DMS 273 treated with DMSO at 0.1 percent for 48 hours (cell line): ENCODE measurements at regions not wholly inside any gene's neighbourhood (a gene's known extent, or its start where the extent isn't known, plus 50 kb on each side); places are given as distances from the start of the nearest gene placed in this dataset.
"Not testable (repeated sequence)": the region's sequence is repeated elsewhere in the genome, so short reads cannot be mapped to it uniquely, and the experiment has no call there.

ENCODE experiments used
- DNase-seq: peaks from one replicate; lab custom pipeline; 2025; lab: John Stamatoyannopoulos, UW

GRCh38 chr4:165767671-165768070, 105.4 kb upstream of the TLL1 start:
- no peak for DNase-seq

DNA sequence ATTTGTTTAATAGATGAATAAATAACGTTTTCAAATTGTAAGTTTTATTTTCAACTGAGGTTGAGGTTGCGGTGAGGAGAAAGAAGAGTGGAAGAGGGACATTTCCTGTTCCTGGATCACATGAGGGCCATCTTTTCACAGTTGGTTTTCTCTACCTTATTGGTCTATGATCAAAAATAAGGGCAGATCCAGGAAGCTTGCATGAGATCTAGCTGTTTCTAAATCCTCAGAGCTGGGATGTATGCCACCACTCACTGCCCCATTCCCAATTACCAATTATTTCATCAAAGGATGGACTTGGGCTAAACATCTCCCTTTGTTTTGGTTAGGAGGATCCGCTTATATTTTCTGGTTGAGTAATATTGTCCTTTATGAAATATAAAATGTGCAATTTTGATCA, 104.8 kb upstream of the TLL1 start:
- DNase-seq = no peak

DNA sequence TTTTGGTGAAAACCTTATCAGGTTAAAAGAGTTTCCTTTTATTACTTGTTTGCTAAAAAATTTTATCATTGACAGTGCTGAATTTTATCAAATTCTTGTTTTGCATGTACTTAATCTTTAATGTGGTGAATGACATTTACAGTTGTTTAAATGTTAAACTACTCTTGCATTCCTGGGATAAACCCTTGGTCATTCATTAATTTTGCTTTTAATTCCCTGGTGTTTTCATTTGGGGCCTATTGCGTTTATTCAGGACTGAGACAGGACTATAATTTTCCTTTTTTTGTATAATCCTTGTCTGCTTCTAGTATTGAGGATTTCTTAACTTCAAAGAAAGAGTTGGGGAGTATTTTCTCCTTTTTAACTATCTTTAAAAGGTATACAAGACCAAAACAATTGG, 98.7 kb upstream of the TLL1 start:
- DNase-seq = no peak

GRCh38 chr4:165779950-165780670, 92.9 kb upstream of the TLL1 start:
- no peak for DNase-seq

GRCh38 chr4:165780735-165781134, 92.3 kb upstream of the TLL1 start:
- no peak for DNase-seq

GRCh38 chr4:165782623-165783022, 90.4 kb upstream of the TLL1 start:
- DNase-seq = no peak

- no peak for DNase-seq
Measured at GRCh38 chr4:165783626-165784025, 89.4 kb upstream of the TLL1 start.

GRCh38 chr4:165784672-165785071, 88.4 kb upstream of the TLL1 start:
- no peak for DNase-seq

DNA sequence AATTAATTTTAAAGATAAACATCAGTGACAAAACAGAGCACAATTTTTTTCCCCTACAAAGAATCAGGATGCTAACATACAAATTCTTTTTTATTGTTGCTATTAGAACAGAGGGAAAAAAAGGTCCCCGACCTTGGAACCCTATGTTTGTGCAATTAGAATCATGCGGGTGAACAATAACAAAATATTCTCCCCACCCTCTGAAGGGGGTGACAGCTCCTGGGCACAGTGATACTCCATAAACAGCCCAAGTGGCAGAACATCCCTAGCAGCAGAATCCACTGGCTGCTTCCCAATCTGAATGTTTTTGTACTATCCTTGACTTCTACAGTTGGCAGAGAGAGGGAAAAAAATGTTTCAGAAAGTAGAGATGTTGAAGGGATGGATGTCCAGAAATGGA, 87.7 kb upstream of the TLL1 start:
- DNase-seq = no peak

DNA sequence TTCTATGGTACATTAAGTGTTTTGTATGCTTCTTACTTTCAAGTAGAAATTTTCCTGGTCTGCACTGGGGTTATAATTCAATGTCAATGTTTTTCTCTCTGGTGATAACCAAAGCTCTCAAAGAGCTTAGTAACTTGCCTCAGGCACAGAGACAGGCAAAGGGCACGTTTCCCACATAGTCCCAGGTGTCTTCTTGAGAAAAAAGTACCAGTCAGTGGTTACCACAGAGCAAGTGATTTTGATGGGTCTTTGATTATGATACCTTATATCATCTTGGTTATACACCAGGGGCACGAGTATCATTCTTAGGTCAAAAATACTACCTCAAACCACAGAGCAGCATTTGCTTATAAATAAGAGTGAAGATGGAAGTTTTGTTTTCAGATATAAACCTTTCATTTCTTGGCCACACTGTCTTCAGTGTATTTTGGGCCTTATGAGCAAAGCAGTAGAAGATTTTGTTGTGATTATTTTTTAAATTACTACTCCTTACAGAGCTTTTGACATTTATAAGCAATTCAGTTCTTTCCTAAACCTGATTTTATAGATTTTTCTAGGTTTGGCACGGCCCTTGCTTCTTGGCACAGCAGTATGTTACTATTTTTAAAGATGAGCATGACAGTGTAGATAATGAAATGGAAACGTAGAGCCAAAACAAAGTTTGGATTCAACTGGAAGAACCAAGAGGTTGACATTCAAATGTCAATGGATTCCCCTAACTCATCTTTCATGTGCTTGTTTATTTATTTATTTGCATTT, 85.3 kb upstream of the TLL1 start:
- DNase-seq = no peak

DNA sequence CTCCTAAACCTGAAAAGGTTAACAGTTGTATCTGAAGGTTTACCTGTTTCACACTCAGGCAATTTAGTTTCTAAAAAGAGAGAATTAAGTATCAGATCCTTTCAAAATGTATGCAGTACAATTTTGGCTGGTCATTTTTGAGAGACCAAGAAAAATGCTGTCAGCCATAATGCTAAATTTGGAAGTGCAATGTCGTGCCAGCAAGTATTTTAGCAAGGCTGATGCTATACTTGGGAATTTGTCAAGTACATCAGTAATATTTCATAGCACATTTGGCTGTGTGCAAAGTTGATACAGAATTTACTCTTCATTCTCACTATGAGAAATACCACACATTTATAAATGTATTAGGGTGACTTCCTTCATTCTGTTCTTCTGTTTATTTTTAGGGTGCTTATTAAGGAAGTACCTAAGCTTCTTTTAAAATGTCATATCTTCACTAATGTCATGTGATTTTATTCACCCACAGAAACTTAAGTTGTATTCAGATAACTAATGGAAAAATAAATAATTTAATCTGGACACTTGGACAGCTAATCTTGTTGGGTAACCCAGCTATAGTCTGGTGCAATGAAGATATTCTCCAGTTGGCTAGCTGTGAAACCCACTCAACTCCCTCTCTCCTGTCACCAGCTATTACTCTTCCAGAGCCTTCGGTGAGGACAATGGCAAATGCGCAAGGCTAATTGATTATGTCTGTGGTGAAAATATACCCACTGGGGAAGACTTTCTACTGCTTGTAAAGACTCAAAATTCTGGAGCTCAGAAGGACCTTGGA, 84.2 kb upstream of the TLL1 start:
- DNase-seq = no peak

DNA sequence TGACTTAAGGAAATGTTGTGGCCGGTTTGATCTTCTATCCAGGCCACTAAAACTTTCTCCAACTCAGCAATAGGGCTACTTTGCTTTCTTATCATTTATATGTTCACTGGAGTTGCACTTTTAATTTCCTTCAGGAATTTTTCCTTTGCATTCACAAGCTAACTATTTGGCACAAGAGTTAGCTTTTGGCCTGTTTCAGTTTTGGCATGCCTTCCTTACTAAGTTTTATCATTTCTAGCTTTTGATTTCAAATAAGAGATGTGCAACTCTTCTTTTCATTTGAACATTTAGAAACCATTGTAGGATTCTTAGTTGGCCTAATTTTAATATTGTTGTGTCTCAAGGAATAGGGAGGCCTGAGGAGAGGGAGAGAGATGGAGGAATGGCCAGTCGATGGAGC, 79.8 kb upstream of the TLL1 start:
- no peak for DNase-seq

- no peak for DNase-seq
Measured at GRCh38 chr4:165794834-165795233, 78.2 kb upstream of the TLL1 start.

GRCh38 chr4:165799384-165799815, 73.6 kb upstream of the TLL1 start:
- DNase-seq = no peak

DNA sequence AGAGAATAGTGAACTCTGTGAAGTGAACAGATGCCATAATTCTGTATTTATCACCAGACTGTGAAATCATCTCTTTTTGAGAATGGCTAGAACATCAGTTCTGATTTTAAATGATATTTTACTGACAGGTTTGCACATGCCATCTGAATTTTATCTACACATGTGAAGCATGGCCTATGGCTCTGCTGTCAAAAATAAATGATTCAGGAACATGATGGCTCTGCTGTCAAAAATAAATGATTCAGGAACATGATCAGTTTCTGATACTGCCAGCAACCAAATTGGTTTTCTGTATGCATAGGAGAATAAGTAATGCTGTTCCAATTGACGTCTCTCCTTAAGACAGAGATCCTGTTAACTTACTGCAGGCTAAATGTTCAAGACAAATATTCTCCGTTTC, 70.6 kb upstream of the TLL1 start:
- DNase-seq = no peak

GRCh38 chr4:165803005-165803404, 70.0 kb upstream of the TLL1 start:
- no peak for DNase-seq

DNA sequence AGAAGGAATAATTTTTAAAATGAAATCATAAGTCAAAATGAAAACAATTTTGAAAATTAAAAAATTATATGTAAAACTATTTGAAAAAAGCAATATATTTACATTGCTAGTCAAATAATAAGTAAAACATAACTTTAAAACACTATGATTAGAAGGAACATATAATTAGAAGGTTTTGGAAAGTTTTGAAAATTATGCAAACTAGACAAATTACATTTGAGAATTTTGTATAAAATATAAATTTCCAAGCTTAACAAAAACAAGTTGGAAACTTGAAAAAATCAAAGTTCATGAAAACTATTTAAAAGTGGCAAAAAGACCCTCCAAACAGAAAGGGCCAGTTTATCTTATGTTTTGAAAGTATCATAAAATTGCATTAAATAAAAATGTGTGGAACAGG, 67.6 kb upstream of the TLL1 start:
- DNase-seq = no peak

DNA sequence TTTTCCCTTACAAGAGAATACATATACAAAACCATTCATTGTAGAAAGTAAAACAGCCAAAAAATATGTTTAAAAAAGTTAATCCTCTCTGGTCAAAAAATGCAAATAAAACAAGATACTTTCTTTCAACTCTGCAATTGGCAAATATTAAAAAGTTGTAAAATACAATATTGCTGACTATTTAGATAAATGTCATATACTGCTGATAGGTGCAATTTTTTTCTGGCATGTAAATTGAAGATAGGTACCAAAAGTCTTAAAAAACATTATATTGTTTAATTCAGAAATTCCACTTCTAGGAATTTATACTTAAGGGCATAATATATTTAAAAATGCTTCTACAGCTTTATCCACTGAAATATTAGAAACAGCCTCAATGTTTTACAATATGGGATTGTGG, 66.4 kb upstream of the TLL1 start:
- DNase-seq = no peak

DNA sequence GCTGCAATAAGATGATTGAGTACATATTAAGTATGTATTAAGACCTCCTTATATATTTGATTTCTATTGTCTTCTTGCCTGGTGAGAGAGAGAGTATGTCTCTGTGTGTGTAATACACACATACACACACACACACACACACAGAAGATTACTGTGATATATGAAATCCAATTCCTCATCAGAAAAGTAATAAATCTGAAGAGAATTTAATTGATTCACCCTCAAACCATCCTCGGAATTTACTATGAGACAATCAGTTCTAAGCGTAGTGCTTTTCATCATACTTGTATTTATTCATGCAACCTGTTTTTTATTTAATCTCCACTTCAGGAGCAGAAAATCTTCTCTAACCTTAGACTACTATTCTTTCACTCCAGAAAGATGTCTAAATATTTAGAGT, 62.3 kb upstream of the TLL1 start:
- DNase-seq = no peak

DNA sequence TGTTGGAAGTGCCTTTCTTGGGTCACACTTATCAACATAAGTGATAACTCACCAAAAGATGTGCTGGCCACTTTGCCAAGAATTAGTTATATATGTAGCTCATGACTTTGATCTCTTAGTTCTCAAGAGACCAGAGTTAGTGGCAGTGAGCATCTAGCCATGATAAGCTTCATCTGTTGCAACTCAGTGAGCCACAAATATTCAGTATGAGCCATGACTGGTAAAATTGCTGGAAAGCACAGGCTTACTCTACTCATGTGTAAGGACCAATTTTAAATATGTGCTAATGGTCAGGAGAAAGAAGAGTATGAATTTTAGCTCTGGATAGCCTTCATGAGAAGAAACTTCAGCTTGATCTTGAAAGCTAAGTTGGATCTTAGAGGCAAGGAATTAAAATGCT, 59.4 kb upstream of the TLL1 start:
- no peak for DNase-seq

DNA sequence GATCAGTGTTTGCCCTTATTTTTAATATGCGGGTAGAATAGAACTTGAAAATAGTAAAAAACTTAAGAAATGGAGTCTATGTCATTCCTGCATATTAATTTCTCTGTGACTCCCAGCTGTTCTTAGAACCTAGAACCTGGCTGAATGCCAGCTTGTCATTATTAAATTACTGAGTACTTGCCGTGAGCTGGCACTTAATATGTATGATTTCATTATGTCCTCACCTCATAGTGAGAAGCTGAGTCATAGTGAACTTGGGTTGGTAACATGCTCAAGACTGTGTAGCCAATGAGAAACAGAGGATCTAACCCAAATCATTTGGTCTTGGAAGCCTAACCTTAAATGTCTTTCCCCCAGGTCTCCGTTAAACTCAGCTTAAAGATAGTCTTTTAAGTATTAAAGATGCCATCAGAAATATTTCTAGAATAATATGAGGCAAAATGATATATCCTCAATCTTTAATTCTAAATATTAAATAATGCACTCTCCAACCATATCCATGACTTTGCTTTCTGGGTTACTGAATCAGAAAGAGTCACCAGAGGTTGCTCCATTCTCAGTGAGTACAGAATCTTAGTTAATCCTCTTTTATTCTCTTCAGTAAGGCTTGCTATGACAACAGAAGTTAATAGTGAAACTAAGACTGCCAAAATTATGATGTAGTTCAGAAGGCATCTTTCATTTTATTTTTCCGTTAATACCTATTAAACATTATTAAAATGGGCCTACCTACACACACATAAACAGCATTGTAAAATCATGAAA, 58.6 kb upstream of the TLL1 start:
- DNase-seq = no peak

GRCh38 chr4:165819126-165819525, 53.9 kb upstream of the TLL1 start:
- DNase-seq = not testable (repeated sequence)
